ENCODE measurements at regions not wholly inside any gene's neighbourhood (a gene's known extent, or its start where the extent isn't known, plus 50 kb on each side); places are given as distances from the start of the nearest gene placed in this dataset.

GRCh38 chr6:27760464-27760863 lies 151.7 kb downstream of the OR2B2 start:
- no peak for TF ChIP-seq CTCF (IDR thresholded peaks at IDR 0.05)
- no peak for TF ChIP-seq POLR2A (IDR thresholded peaks at IDR 0.05)

Measured in esophagus squamous epithelium (tissue), 4 donors.